Vagina (tissue), 2 donors: ENCODE measurements at regions not wholly inside any gene's neighbourhood (a gene's known extent, or its start where the extent isn't known, plus 50 kb on each side); places are given as distances from the start of the nearest gene placed in this dataset.

Source experiments
- DNase-seq, 2 donors: peaks; one replicate each; pipeline ENCODE4 v3.0.0-alpha.2; 2017; ENCODE audit errors: extremely low spot score in 2 of 2
- H3K27ac ChIP-seq: fragments of 200-600 bp; sonication (generic); one replicate; pipeline ENCODE4 v1.5.1; 2019
- H3K27me3 ChIP-seq: fragments of 200-600 bp; sonication (generic); one replicate; pipeline ENCODE4 v1.5.1; 2019
- H3K36me3 ChIP-seq, 2 donors: fragments of 200-600 bp; sonication (generic); one replicate each; pipeline ENCODE4 v1.5.1; 2017 to 2019
- H3K4me1 ChIP-seq: fragments of 200-600 bp; sonication (generic); one replicate; pipeline ENCODE4 v1.5.1; 2019
- H3K4me3 ChIP-seq, 2 donors: fragments of 200-600 bp; sonication (generic); 1 replicate in 1 of 2; 2 replicates in 1 of 2; pipeline ENCODE4 v1.5.1; 2016 to 2019
- H3K9me3 ChIP-seq: fragments of 200-600 bp; sonication (generic); one replicate; pipeline ENCODE4 v1.5.1; 2019
- POLR2A ChIP-seq, 2 donors: fragments of 450-650 bp; IDR thresholded peaks; one replicate each; pipeline ENCODE4 v1.6.1; 2017; ENCODE audit warnings: antibody characterized with exemption in 2 of 2, mild to moderate bottlenecking in 2 of 2, moderate library complexity in 2 of 2
- POLR2AphosphoS5 ChIP-seq, 2 donors: sonication (generic); formaldehyde crosslinking; IDR thresholded peaks; one replicate each; pipeline ENCODE4 v1.9.0; 2017; ENCODE audit warnings: antibody characterized with exemption in 2 of 2, mild to moderate bottlenecking in 2 of 2, low read depth in 1 of 2; ENCODE audit not compliant: insufficient read depth in 1 of 2
- intact Hi-C: fragments of 100-400 bp; cut with DNase I; formaldehyde crosslinking; loops from one replicate; pipeline ENCODE4 v1.15.1; 2023
- TF ChIP-seq, protein P1 (sequence below), 3 experiments: fragments of 450-650 bp in 2 of 3; fragments of 200-600 bp in 1 of 3; sonication (generic) in 1 of 3; IDR thresholded peaks; one replicate each; pipeline ENCODE4 v1.5.1; 2017 to 2019; ENCODE audit warnings: antibody characterized with exemption in 3 of 3, mild to moderate bottlenecking in 2 of 3, moderate library complexity in 2 of 3

GRCh38 chr16:80489173-80489572 lies 51.6 kb upstream of the DYNLRB2 start:
- H3K27me3 ChIP-seq, result no peaks in the 10 kb centered on the region
- no peak overlapping the region for H3K27ac ChIP-seq
- H3K4me1 ChIP-seq, result no peaks in the 10 kb centered on the region
- no peak overlapping the region for H3K4me3 ChIP-seq
- no peaks in the 10 kb centered on the region for H3K9me3 ChIP-seq
- H3K36me3 ChIP-seq, result no peaks in the 10 kb centered on the region
- DNase-seq, result no peak
- intact Hi-C loops, result no loop called here
- TF ChIP-seq POLR2A (IDR thresholded peaks at IDR 0.05) (no peak), POLR2AphosphoS5 (IDR thresholded peaks at IDR 0.05; ENCODE audit: insufficient read depth in 1 of 2, low read depth in 1 of 2) (no peak)
- TF ChIP-seq, protein P1, sequence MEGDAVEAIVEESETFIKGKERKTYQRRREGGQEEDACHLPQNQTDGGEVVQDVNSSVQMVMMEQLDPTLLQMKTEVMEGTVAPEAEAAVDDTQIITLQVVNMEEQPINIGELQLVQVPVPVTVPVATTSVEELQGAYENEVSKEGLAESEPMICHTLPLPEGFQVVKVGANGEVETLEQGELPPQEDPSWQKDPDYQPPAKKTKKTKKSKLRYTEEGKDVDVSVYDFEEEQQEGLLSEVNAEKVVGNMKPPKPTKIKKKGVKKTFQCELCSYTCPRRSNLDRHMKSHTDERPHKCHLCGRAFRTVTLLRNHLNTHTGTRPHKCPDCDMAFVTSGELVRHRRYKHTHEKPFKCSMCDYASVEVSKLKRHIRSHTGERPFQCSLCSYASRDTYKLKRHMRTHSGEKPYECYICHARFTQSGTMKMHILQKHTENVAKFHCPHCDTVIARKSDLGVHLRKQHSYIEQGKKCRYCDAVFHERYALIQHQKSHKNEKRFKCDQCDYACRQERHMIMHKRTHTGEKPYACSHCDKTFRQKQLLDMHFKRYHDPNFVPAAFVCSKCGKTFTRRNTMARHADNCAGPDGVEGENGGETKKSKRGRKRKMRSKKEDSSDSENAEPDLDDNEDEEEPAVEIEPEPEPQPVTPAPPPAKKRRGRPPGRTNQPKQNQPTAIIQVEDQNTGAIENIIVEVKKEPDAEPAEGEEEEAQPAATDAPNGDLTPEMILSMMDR (IDR thresholded peaks at IDR 0.05), result no peak

DNA sequence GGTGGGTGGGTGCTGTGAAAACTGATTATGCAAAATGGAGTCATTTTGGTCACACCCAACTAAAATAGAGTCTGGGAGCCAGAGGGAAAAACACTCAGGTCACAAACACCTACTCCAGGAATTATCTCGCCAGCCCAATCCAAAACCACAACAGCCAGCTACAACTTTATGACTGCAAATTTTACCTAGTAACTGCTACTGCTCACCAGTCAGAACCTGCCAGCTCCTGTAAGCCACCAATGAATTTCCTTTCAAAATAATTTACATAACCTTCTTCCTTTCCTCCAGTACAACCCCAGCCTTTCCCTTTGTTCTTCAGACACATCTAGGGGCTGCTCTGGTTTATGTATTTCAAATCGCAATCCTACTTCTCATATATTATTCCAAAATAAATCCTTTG lies 52.6 kb upstream of the DYNLRB2 start:
- Histone ChIP-seq H3K27me3 (no peaks in the 10 kb centered on the region), H3K36me3 (no peaks in the 10 kb centered on the region), H3K4me3 (no peak overlapping the region), H3K27ac (no peak overlapping the region), H3K4me1 (no peaks in the 10 kb centered on the region), H3K9me3 (no peaks in the 10 kb centered on the region)
- DNase-seq, result no peak
- TF ChIP-seq POLR2AphosphoS5 (IDR thresholded peaks at IDR 0.05; ENCODE audit: insufficient read depth in 1 of 2, low read depth in 1 of 2) (no peak), POLR2A (IDR thresholded peaks at IDR 0.05) (no peak)
- TF ChIP-seq, protein P1 (IDR thresholded peaks at IDR 0.05), result no peak
- intact Hi-C loops, result no loop called here

- Histone ChIP-seq H3K27me3 (no peaks in the 10 kb centered on the region), H3K36me3 (no peaks in the 10 kb centered on the region), H3K27ac (no peak overlapping the region), H3K4me3 (no peak overlapping the region), H3K9me3 (no peaks in the 10 kb centered on the region), H3K4me1 (no peaks in the 10 kb centered on the region)
- intact Hi-C loops, result no loop called here
- no peak for DNase-seq
- TF ChIP-seq POLR2AphosphoS5 (IDR thresholded peaks at IDR 0.05; ENCODE audit: insufficient read depth in 1 of 2, low read depth in 1 of 2) (no peak), POLR2A (IDR thresholded peaks at IDR 0.05) (no peak)
- TF ChIP-seq, protein P1 (IDR thresholded peaks at IDR 0.05), result no peak
Measured at GRCh38 chr16:80480664-80481063, 60.1 kb upstream of the DYNLRB2 start.

GRCh38 chr16:80477838-80478237 lies 63.0 kb upstream of the DYNLRB2 start:
- Histone ChIP-seq H3K9me3 (no peaks in the 10 kb centered on the region), H3K27me3 (no peaks in the 10 kb centered on the region), H3K4me1 (no peaks in the 10 kb centered on the region), H3K4me3 (no peak overlapping the region), H3K36me3 (no peaks in the 10 kb centered on the region), H3K27ac (no peak overlapping the region)
- DNase-seq, result no peak
- intact Hi-C loops, result no loop called here
- TF ChIP-seq, protein P1 (IDR thresholded peaks at IDR 0.05), result no peak
- TF ChIP-seq POLR2A (IDR thresholded peaks at IDR 0.05) (no peak), POLR2AphosphoS5 (IDR thresholded peaks at IDR 0.05; ENCODE audit: insufficient read depth in 1 of 2, low read depth in 1 of 2) (no peak)

DNA sequence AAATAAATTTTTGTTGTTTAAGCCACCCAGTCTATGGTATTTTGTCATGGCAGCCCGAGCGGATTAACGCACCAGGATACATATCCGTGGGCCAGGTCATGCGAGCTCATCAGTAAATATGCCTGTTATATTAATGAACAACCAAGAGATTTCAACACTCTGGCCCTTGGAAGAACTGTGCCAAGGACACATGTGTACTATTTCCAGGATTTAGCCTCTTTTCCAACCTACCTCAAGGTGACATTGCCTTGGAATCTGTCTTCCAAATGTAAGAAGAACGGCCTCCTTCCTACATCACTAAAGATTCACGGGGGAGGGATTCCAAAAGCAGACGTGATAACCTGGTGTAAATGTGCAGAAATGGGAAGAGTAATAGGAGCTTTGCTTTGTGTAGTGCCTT lies 72.8 kb upstream of the DYNLRB2 start:
- no peak overlapping the region for H3K4me3 ChIP-seq
- H3K9me3 ChIP-seq, result no peaks in the 10 kb centered on the region
- peaks cover 6% of the 10 kb centered on the region for H3K4me1 ChIP-seq
- H3K27ac ChIP-seq, result no peak overlapping the region
- no peak for DNase-seq
- TF ChIP-seq POLR2AphosphoS5 (IDR thresholded peaks at IDR 0.05; ENCODE audit: insufficient read depth in 1 of 2, low read depth in 1 of 2), result no peak
- no peak for TF ChIP-seq POLR2A (IDR thresholded peaks at IDR 0.05)
- TF ChIP-seq, protein P1 (IDR thresholded peaks at IDR 0.05), result no peak
- intact Hi-C loops, result no loop called here
- H3K27me3 ChIP-seq, result no peaks in the 10 kb centered on the region
- no peaks in the 10 kb centered on the region for H3K36me3 ChIP-seq
